D721Med (cell line): ENCODE measurements at regions not wholly inside any gene's neighbourhood (a gene's known extent, or its start where the extent isn't known, plus 50 kb on each side); places are given as distances from the start of the nearest gene placed in this dataset.

Experiments
- DNase-seq: peaks from one replicate; pipeline ENCODE4 v3.0.0; 2011; ENCODE audit warnings: low spot score; ENCODE audit not compliant: insufficient read length
- FAIRE-seq: peaks from 2 replicates; lab custom pipeline; 2011; peaks lifted over from hg19 to GRCh38; lab: Jason Lieb, UNC
- CTCF ChIP-seq: IDR thresholded peaks from 2 replicates; pipeline ENCODE4 v1.5.1; 2012; ENCODE audit warnings: mild to moderate bottlenecking, control low read depth; ENCODE audit not compliant: insufficient read depth; ENCODE audit errors: missing control alignments

GRCh38 chrX:113545040-113545439 lies 704.4 kb upstream of the AMOT start:
- FAIRE-seq (no peak), DNase-seq (no peak)
- TF ChIP-seq CTCF, result no peak

GRCh38 chrX:113539599-113540356 lies 699.1 kb upstream of the AMOT start:
- DNase-seq (no peak), FAIRE-seq (no peak)
- no peak for TF ChIP-seq CTCF

DNA sequence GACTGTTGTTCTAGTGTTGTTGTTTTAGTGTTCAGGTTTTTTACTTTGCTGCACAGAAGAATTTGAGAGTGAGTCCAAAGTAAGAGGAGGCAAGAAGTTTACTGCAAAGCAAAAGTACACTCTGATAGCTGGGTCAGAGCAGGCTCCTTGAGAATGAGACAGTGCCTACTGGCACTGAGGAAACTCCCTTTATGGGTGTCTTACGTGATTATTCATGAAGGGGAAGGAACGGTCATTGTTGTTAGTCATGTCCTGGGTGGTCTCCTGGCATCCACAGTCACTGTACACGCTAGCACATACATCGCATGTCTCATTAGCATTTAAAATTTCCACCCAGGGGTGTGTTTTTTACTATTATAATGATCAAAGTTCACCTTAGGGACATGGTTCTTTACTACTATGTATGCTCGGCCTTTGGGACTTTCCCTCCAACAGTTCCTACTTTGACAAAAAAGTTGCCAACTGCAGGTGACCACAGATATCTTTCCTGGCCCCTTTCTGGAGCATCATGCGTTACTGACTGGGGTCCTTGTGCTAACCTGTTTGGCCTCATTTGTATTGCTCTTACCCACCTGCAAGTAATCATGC lies 688.9 kb upstream of the AMOT start:
- FAIRE-seq (no peak), DNase-seq (no peak)
- TF ChIP-seq CTCF, result no peak

DNA sequence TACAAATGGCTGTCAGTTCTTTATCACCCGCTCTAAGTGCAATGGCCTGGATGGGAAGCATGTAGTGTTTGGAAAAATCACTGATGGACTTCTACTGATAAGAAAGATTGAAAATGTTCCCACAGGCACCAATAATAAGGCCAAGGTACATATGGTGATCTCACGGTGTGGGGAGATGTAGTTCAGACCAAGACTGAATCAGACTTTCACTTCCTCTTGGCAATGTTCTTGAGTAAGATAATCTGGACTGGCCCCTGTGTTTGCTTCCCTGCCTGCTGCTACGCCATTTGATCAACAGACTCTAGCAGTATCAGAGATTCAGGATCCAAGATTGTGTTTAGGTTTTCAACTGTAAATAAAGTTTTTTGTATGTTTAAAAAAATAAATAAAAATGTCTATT lies 682.2 kb upstream of the AMOT start:
- FAIRE-seq (no peak), DNase-seq (no peak)

GRCh38 chrX:113514906-113515305 lies 674.3 kb upstream of the AMOT start:
- no peak for TF ChIP-seq CTCF
- DNase-seq (no peak), FAIRE-seq (no peak)

More for the DNA sequence above, 682.2 kb upstream of the AMOT start:
- TF ChIP-seq CTCF, result no peak

DNA sequence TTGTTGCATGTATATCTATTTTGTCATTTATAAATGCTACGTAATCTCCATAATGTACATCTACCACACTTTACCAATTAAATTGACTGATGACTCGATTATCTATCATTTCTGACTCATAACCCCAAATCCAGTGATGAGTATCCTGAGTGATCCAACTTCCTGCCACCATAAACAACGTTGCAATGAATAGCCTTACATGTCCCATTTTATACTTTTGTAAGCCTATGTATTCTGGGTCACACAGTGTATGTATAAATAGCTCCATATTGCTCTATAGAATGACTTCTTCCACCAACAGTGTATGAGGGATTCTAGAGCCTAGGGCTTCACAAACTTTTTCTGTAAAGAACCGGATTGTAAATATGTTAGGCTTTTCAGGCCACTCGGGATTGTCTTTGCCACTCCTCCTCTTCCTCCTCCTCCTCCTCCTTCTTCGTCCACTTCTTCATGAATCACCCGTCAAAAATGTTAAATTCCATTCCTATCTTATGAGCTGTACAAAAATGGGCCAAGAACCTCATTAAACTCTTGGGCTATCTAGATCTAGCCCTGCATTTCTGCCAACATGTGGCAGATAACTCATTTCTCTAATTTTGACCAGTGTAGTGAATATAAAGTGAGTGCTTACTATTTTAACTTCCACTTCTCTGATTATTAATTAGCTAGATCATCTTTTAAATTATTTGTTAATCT lies 672.2 kb upstream of the AMOT start:
- TF ChIP-seq CTCF, result no peak
- DNase-seq, result no peak
- no peak for FAIRE-seq
